ENCODE measurements at regions not wholly inside any gene's neighbourhood (a gene's known extent, or its start where the extent isn't known, plus 50 kb on each side); places are given as distances from the start of the nearest gene placed in this dataset.
"Not testable (repeated sequence)": the region's sequence is repeated elsewhere in the genome, so short reads cannot be mapped to it uniquely, and the experiment has no call there.

DNA sequence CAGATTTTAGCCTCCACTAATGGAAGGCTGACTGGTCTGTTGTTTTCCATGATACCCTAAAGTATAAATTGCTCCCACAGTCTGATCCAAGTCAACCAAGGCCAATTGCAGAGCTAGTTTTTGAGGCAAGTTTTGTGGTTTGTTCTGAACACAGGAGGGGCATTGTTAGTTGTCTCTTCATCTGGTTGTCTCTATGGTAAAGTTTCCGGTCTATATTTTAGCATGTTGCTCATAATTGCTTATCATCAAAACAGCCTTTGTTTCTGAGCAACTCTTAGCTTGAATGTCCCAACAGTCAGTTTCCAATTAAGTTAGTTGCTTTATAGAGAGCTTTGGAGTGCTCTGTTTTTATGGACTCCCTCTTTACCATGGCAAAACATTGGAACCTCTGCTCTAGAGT lies 217.6 kb upstream of the CARD18 start:
- no peak overlapping the region for H3K27ac ChIP-seq (ENCODE audit: poor library complexity, severe bottlenecking)
- H3K27me3 ChIP-seq (ENCODE audit: insufficient read depth, poor library complexity, severe bottlenecking), result no peaks in the 10 kb centered on the region
- DNase-seq (ENCODE audit: low spot score) (no peak), ATAC-seq (ENCODE audit: low read depth) (no peak)
- H3K4me3 ChIP-seq (ENCODE audit: severe bottlenecking), result no peak overlapping the region
- no peaks in the 10 kb centered on the region for H3K36me3 ChIP-seq (ENCODE audit: low read depth)
- TF ChIP-seq, protein P1, sequence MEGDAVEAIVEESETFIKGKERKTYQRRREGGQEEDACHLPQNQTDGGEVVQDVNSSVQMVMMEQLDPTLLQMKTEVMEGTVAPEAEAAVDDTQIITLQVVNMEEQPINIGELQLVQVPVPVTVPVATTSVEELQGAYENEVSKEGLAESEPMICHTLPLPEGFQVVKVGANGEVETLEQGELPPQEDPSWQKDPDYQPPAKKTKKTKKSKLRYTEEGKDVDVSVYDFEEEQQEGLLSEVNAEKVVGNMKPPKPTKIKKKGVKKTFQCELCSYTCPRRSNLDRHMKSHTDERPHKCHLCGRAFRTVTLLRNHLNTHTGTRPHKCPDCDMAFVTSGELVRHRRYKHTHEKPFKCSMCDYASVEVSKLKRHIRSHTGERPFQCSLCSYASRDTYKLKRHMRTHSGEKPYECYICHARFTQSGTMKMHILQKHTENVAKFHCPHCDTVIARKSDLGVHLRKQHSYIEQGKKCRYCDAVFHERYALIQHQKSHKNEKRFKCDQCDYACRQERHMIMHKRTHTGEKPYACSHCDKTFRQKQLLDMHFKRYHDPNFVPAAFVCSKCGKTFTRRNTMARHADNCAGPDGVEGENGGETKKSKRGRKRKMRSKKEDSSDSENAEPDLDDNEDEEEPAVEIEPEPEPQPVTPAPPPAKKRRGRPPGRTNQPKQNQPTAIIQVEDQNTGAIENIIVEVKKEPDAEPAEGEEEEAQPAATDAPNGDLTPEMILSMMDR (IDR thresholded peaks at IDR 0.05; ENCODE audit: poor library complexity, severe bottlenecking), result no peak
- no peaks in the 10 kb centered on the region for H3K9me3 ChIP-seq (ENCODE audit: severe bottlenecking)
- H3K4me1 ChIP-seq (ENCODE audit: insufficient read depth, poor library complexity, severe bottlenecking), result peaks cover 6% of the 10 kb centered on the region

DNA sequence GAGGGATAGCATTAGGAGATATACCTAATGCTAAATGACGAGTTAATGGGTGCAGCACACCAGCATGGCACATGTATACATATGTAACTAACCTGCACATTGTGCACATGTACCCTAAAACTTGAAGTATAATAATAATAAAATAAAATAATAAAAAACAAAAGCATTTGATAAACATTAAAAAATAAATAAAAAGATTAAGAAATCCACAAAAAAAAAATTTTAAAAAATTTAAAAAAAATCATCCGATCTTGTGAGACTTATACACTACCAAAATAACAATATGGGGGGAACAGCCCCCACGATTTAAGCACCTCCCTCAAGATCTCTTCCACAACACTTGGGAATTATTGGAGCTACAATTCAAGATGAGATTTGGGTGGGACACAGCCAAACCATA lies 210.3 kb upstream of the CARD18 start:
- H3K4me1 ChIP-seq (ENCODE audit: insufficient read depth, poor library complexity, severe bottlenecking); ATAC-seq (ENCODE audit: low read depth); H3K9me3 ChIP-seq (ENCODE audit: severe bottlenecking): not testable (repeated sequence)

DNA sequence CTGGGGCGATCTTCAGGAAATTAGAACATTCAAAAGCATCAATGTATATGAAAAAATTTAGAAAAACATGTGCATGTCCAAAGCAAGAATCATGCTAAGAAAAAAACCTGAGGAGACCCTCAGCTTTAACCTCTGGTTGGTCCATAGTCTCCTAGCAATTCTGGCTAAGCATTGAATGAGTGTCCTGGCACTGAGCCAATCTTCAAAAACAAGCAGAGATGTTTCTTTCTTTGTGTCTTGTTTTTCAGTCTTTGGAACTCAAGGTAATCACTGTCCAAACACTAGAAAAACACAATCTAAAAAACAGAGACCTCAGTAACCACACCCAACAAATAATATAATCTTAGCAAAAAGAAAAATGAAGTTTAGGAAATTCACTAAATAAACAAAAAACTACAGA lies 205.4 kb upstream of the CARD18 start:
- H3K27ac ChIP-seq (ENCODE audit: poor library complexity, severe bottlenecking), result no peak overlapping the region
- H3K36me3 ChIP-seq (ENCODE audit: low read depth), result no peaks in the 10 kb centered on the region
- no peak for ATAC-seq (ENCODE audit: low read depth)
- TF ChIP-seq, protein P1 (IDR thresholded peaks at IDR 0.05; ENCODE audit: poor library complexity, severe bottlenecking), result no peak
- no peaks in the 10 kb centered on the region for H3K4me1 ChIP-seq (ENCODE audit: insufficient read depth, poor library complexity, severe bottlenecking)
- H3K4me3 ChIP-seq (ENCODE audit: severe bottlenecking), result no peak overlapping the region
- no peaks in the 10 kb centered on the region for H3K27me3 ChIP-seq (ENCODE audit: insufficient read depth, poor library complexity, severe bottlenecking)
- no peak for DNase-seq (ENCODE audit: low spot score)
- no peaks in the 10 kb centered on the region for H3K9me3 ChIP-seq (ENCODE audit: severe bottlenecking)

More for the DNA sequence above, 210.3 kb upstream of the CARD18 start:
- H3K27ac ChIP-seq (ENCODE audit: poor library complexity, severe bottlenecking); H3K36me3 ChIP-seq (ENCODE audit: low read depth); DNase-seq (ENCODE audit: low spot score); H3K4me3 ChIP-seq (ENCODE audit: severe bottlenecking); H3K27me3 ChIP-seq (ENCODE audit: insufficient read depth, poor library complexity, severe bottlenecking): not testable (repeated sequence)

DNA sequence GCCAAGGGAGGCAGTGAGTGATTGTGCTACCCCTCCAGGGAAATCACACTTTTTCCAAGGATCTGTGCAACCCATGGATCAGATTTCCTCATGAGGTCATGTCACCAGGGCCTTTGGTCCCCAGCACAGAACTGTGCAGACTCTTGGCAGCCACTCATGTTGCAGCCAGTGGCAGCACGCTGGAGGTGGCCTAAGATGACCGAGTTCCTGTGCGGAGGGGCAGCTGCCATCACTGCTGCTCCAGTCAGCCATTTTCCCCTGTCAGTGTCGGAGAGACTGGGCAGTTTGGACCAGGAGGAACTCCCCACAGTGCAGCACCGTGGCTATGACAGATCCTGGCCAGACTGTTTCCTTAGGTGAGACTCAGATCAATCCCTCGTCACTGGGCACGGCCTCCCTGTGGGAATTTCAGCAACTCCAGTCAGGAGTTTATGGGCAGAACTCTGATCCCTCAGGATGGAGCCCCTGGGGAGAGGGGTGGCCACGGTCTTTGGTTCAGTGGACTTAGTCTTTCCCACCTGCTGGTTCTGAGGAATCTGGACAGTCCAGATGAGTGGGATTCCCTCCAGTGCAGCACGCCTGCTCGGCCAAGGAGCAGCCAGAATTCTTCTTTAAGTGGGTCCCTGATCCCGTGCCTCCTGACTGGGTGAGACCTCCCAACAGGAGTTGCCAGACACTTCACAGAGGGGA lies 194.6 kb upstream of the CARD18 start:
- Histone ChIP-seq H3K9me3 (ENCODE audit: severe bottlenecking) (no peaks in the 10 kb centered on the region), H3K27ac (ENCODE audit: poor library complexity, severe bottlenecking) (no peak overlapping the region), H3K27me3 (ENCODE audit: insufficient read depth, poor library complexity, severe bottlenecking) (no peaks in the 10 kb centered on the region), H3K4me3 (ENCODE audit: severe bottlenecking) (no peak overlapping the region), H3K36me3 (ENCODE audit: low read depth) (no peaks in the 10 kb centered on the region), H3K4me1 (ENCODE audit: insufficient read depth, poor library complexity, severe bottlenecking) (no peaks in the 10 kb centered on the region)
- TF ChIP-seq, protein P1 (IDR thresholded peaks at IDR 0.05; ENCODE audit: poor library complexity, severe bottlenecking), result no peak
- ATAC-seq (ENCODE audit: low read depth) (no peak), DNase-seq (ENCODE audit: low spot score) (no peak)

DNA sequence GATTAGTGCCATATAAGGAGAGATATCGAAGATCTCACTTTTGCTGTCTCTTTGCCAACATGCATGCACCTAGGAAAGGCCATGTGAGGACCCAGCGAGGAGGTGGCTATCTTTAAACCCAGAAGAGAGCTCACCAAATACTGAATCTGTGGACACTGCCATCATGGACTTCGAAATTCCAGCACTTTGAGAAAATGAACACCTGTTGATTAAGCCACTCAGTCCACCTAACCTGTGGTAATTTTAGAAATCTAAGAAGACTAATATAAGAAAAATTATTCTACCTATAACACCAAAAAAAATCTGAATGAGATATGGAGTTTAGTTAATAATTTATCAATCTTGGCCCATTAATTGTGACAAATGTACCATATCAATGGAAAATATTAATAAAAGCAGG lies 193.6 kb upstream of the CARD18 start:
- no peak overlapping the region for H3K27ac ChIP-seq (ENCODE audit: poor library complexity, severe bottlenecking)
- no peak for ATAC-seq (ENCODE audit: low read depth)
- TF ChIP-seq, protein P1 (IDR thresholded peaks at IDR 0.05; ENCODE audit: poor library complexity, severe bottlenecking), result no peak

More for the DNA sequence above, 193.6 kb upstream of the CARD18 start:
- Histone ChIP-seq H3K9me3 (ENCODE audit: severe bottlenecking) (no peaks in the 10 kb centered on the region), H3K27me3 (ENCODE audit: insufficient read depth, poor library complexity, severe bottlenecking) (no peaks in the 10 kb centered on the region), H3K4me3 (ENCODE audit: severe bottlenecking) (no peak overlapping the region), H3K4me1 (ENCODE audit: insufficient read depth, poor library complexity, severe bottlenecking) (no peaks in the 10 kb centered on the region), H3K36me3 (ENCODE audit: low read depth) (no peaks in the 10 kb centered on the region)
- no peak for DNase-seq (ENCODE audit: low spot score)
